Middle frontal gyrus (tissue), 1 donor: ENCODE measurements at regions not wholly inside any gene's neighbourhood (a gene's known extent, or its start where the extent isn't known, plus 50 kb on each side); places are given as distances from the start of the nearest gene placed in this dataset.
"Not testable (repeated sequence)": the region's sequence is repeated elsewhere in the genome, so short reads cannot be mapped to it uniquely, and the experiment has no call there.

Source experiments
- DNase-seq: peaks from one replicate; pipeline ENCODE4 v3.0.0-alpha.2; 2015; ENCODE audit warnings: low spot score; ENCODE audit errors: extremely low spot score

GRCh38 chr5:2833556-2833955 is 82.1 kb upstream of the IRX2 start:
- DNase-seq, result no peak

GRCh38 chr5:2832394-2832793 is 80.9 kb upstream of the IRX2 start:
- no peak for DNase-seq

GRCh38 chr5:2829239-2829638 is 77.8 kb upstream of the IRX2 start:
- DNase-seq, result no peak

- no peak for DNase-seq
Observed at GRCh38 chr5:2818936-2819335, 67.5 kb upstream of the IRX2 start.

GRCh38 chr5:2817031-2817603 is 65.6 kb upstream of the IRX2 start:
- no peak for DNase-seq

- DNase-seq, result no peak
Observed at GRCh38 chr5:2813678-2814077, 62.2 kb upstream of the IRX2 start.

GRCh38 chr5:2810644-2811043 is 59.2 kb upstream of the IRX2 start:
- no peak for DNase-seq

GRCh38 chr5:2807244-2807643 is 55.8 kb upstream of the IRX2 start:
- not testable (repeated sequence) for DNase-seq

- DNase-seq, result no peak
Observed at GRCh38 chr5:2806176-2806575, 54.7 kb upstream of the IRX2 start.

- no peak for DNase-seq
Observed at GRCh38 chr5:2805080-2805479, 53.6 kb upstream of the IRX2 start.

GRCh38 chr5:2803751-2804150 is 52.3 kb upstream of the IRX2 start:
- no peak for DNase-seq

GRCh38 chr5:2802693-2803365 is 51.4 kb upstream of the IRX2 start:
- DNase-seq, result no peak

GRCh38 chr5:2801577-2802525 is 50.4 kb upstream of the IRX2 start:
- no peak for DNase-seq
